ENCODE measurements at regions not wholly inside any gene's neighbourhood (a gene's known extent, or its start where the extent isn't known, plus 50 kb on each side); places are given as distances from the start of the nearest gene placed in this dataset.

DNA sequence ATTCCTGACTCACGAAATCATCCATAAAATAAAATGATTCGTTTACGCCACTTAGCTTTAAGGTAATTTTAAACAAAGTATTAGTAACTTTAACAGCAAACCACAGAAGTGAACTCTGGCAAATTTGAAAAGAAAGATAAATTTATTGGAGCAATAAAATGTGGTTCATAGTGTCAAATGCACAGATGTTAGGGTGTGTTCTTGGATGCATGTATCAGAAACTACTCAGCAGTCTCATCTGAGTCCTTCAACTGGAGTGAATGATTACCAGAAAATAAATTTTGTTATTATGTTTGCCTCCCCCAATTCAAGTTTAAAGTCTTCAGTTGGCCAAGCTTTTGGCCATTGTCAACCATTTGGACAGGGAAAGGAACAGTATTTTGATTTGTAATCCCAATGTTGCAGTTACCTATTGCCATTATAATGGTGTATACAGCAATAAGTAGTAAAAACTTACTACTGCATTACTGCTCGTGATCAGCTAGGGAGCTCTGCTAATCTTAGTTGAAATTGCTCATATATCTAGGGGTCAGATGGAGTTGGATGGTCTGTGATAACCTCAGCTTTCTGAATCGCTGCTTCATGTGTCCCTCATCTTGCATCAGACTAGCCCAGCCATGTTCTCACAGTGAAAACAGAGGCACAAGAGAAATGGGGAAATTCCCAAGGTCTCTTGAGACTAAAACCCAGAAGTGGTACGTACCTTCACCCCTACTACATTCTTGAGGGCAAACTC, 254.6 kb upstream of the KCNIP4 start:
- Mint-ChIP-seq H3K4me3 (no peak overlapping the region), H3K27me3 (no peaks in the 10 kb centered on the region), H3K27ac (no peak overlapping the region), H3K36me3 (ENCODE audit: low read depth) (no peaks in the 10 kb centered on the region), H3K4me1 (no peaks in the 10 kb centered on the region)
- ATAC-seq (no peak), DNase-seq (no peak)
- no peaks in the 10 kb centered on the region for H3K9me3 ChIP-seq (ENCODE audit: control insufficient read depth, low read length, poor library complexity, severe bottlenecking)

DNA sequence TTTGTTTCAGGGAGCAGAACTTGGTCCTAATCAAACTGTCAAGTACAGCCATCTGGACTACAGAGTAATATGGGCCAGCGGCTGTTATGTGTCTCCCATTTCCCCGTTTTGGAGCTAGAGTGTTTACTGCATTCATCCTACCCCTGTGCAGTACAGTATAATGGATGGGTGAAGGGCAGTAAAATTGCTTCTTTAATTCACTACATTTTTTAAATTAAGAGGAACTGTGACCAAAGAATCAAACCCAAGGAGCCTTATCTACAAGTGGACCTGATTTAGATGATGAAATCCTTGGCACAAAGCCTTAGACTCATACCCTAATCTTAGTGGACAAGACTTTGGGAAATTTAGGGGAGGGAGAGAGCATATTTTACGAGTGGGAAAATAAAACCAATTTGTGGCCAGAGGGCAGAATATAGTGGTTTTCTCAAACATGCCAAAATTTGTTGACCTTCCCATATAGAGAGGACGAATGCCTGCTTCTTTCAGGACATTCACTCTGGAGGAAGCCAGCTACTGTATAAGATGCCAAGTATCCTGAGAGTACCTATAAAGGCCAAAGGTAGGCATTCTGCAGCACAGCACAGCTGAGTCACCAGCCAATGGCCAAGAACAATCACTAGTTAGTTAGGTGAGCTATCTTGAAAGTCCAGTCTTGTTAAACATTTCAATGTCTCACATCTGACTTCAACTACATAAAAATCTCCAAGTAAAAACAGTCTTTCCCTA, 253.8 kb upstream of the KCNIP4 start:
- DNase-seq, result no peak

GRCh38 chr4:22201256-22201655, 252.7 kb upstream of the KCNIP4 start:
- Mint-ChIP-seq H3K4me3 (no peak overlapping the region), H3K27ac (no peak overlapping the region), H3K27me3 (no peaks in the 10 kb centered on the region), H3K36me3 (ENCODE audit: low read depth) (no peaks in the 10 kb centered on the region), H3K4me1 (no peaks in the 10 kb centered on the region)
- no peaks in the 10 kb centered on the region for H3K9me3 ChIP-seq (ENCODE audit: control insufficient read depth, low read length, poor library complexity, severe bottlenecking)
- DNase-seq (no peak), ATAC-seq (no peak)

More for the DNA sequence above, 253.8 kb upstream of the KCNIP4 start:
- Mint-ChIP-seq H3K27ac (no peak overlapping the region), H3K4me3 (no peak overlapping the region), H3K27me3 (no peaks in the 10 kb centered on the region), H3K36me3 (ENCODE audit: low read depth) (no peaks in the 10 kb centered on the region), H3K4me1 (no peaks in the 10 kb centered on the region)
- ATAC-seq, result no peak
- no peaks in the 10 kb centered on the region for H3K9me3 ChIP-seq (ENCODE audit: control insufficient read depth, low read length, poor library complexity, severe bottlenecking)

DNA sequence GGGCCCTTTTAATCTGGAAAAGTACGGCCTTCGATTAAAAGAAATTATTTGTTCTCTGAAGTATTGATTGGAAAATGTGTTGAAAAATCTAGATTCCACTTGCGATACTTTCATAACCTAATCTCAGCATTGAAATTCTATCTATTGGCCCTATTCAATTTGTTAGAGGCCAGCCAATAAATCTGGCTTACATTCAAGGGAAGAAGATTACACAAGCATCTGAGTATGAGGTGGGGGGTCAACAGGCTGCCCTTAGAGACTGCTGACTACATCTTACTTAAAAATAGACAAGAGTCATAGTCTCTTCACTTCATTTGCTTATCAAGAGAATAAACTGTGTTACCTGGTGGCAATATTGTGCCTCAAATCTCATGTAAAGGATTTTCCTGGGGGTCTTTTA, 248.0 kb upstream of the KCNIP4 start:
- Mint-ChIP-seq H3K4me1 (no peaks in the 10 kb centered on the region), H3K27ac (no peak overlapping the region), H3K4me3 (no peak overlapping the region), H3K27me3 (no peaks in the 10 kb centered on the region), H3K36me3 (ENCODE audit: low read depth) (no peaks in the 10 kb centered on the region)
- ATAC-seq (no peak), DNase-seq (no peak)
- H3K9me3 ChIP-seq (ENCODE audit: control insufficient read depth, low read length, poor library complexity, severe bottlenecking), result no peaks in the 10 kb centered on the region

DNA sequence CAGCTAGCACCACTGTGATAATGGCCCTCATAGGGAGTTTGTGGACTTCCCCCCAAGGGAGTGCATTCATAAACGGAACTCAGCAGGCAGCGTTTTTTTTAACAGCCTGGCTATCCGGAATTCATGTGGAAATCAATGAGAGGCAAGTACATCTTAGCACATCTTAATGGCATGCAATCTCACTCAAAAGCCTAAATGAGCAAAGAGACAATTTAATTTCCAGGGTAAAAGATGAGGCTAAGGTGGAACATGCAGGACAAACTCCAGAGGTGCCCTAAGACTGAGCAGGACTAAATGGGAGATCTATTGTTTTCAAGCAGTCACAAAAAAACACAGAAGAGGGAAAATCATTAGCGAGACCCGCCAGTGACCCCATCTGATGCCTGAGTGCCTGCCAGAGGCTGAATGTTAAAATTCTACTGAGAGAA, 243.5 kb upstream of the KCNIP4 start:
- no peaks in the 10 kb centered on the region for H3K36me3 Mint-ChIP-seq (ENCODE audit: low read depth)
- H3K9me3 ChIP-seq (ENCODE audit: control insufficient read depth, low read length, poor library complexity, severe bottlenecking), result no peaks in the 10 kb centered on the region
- H3K4me1 Mint-ChIP-seq, result no peaks in the 10 kb centered on the region
- H3K27ac Mint-ChIP-seq, result no peak overlapping the region
- no peak overlapping the region for H3K4me3 Mint-ChIP-seq
- ATAC-seq, result no peak
- no peaks in the 10 kb centered on the region for H3K27me3 Mint-ChIP-seq
- DNase-seq, result no peak

GRCh38 chr4:22191565-22191964, 243.0 kb upstream of the KCNIP4 start:
- no peaks in the 10 kb centered on the region for H3K4me1 Mint-ChIP-seq
- DNase-seq (no peak), ATAC-seq (no peak)
- H3K4me3 Mint-ChIP-seq, result no peak overlapping the region
- no peaks in the 10 kb centered on the region for H3K36me3 Mint-ChIP-seq (ENCODE audit: low read depth)
- no peak overlapping the region for H3K27ac Mint-ChIP-seq
- H3K27me3 Mint-ChIP-seq, result no peaks in the 10 kb centered on the region
- H3K9me3 ChIP-seq (ENCODE audit: control insufficient read depth, low read length, poor library complexity, severe bottlenecking), result no peaks in the 10 kb centered on the region

- Mint-ChIP-seq H3K4me3 (no peak overlapping the region), H3K27ac (no peak overlapping the region), H3K4me1 (no peaks in the 10 kb centered on the region), H3K27me3 (no peaks in the 10 kb centered on the region), H3K36me3 (ENCODE audit: low read depth) (no peaks in the 10 kb centered on the region)
- DNase-seq, result no peak
- no peaks in the 10 kb centered on the region for H3K9me3 ChIP-seq (ENCODE audit: control insufficient read depth, low read length, poor library complexity, severe bottlenecking)
- ATAC-seq, result no peak
Measured at GRCh38 chr4:22190855-22191254, 242.3 kb upstream of the KCNIP4 start.

DNA sequence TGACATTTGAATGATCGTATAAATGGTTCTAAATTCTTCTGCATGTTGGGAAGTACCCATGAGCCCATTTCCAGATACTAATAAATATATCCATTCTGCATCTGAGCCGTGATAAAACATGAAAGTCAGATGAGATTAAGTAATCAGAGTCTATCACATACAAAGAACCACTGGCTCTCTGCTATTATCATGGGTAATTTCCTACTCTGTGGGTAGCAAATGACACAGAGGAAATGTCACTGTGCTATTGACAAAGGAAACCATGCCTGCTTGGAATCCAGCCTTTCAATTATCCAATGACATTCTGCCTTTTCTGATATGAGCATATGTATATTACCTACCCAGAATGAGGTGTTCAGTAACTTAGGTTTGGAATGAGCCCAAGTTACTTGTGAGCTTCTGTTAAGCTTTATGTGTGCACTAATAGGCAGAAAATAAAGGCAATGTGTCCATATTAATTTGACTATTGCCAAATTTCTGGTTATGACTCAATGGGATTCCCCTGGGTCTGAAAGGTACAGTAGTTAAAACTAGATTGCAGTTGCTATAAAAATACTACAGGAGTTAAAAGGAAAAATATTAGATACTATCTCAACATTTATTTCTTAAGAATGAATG, 238.7 kb upstream of the KCNIP4 start:
- Mint-ChIP-seq H3K36me3 (ENCODE audit: low read depth) (no peaks in the 10 kb centered on the region), H3K27me3 (no peaks in the 10 kb centered on the region), H3K4me1 (no peaks in the 10 kb centered on the region), H3K4me3 (no peak overlapping the region), H3K27ac (no peak overlapping the region)
- DNase-seq (no peak), ATAC-seq (no peak)
- no peaks in the 10 kb centered on the region for H3K9me3 ChIP-seq (ENCODE audit: control insufficient read depth, low read length, poor library complexity, severe bottlenecking)

DNA sequence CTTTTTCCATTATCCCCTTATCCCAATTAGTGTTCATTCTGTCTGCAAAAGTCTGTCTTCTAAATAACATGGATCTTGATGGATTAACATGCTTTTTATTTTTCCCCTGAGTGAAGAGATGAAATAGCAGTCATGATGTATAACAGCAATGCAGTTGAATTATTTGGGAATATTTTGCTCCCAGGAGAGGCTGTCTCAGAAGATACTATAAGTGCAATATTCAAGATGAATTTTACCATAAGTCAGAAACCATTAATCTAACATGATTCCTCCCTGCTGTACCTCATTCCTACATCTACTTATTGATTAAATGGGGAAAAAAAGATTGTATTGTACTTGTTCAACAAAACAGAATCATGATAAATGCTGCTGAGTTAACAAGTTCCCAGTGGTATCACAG, 233.2 kb upstream of the KCNIP4 start:
- ATAC-seq (no peak), DNase-seq (no peak)
- Mint-ChIP-seq H3K27me3 (no peaks in the 10 kb centered on the region), H3K4me1 (no peaks in the 10 kb centered on the region), H3K27ac (no peak overlapping the region), H3K4me3 (no peak overlapping the region), H3K36me3 (ENCODE audit: low read depth) (no peaks in the 10 kb centered on the region)
- H3K9me3 ChIP-seq (ENCODE audit: control insufficient read depth, low read length, poor library complexity, severe bottlenecking), result no peaks in the 10 kb centered on the region

DNA sequence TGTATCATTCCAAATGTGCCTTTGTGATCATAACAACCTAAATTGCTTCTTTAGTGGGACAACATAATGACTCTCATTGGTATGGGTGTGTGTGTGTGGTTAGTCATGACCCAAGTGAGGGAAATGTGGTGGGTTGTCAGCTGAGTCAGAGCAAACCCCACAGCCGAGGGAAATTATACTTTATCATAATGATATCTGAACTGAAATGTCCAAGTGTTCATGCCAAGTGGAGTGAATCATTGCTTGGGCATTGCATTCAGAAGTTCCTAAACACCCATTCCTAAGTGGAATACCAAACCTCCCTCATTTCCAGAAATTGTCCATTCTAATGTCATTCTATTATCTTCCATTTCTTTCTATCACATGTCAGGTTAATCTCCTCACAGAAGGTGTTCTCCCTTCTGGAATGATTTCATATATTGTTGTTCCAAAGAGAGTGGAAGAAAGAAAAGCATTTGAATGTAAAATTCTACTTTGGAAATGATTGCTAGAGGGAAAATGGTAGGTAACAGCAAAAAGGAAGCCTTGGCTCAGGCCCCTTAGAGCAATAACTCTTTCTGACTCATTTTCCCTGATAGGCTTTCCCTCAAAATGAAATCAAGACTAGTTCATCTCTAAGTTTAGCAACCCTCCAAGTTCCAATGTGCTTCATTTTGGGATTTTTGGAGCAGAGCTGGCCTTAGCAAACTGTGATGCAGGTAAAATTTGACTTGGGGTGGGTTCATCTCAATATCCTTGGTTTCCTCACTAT, 230.7 kb upstream of the KCNIP4 start:
- Mint-ChIP-seq H3K4me1 (no peaks in the 10 kb centered on the region), H3K36me3 (ENCODE audit: low read depth) (no peaks in the 10 kb centered on the region), H3K4me3 (no peak overlapping the region), H3K27ac (no peak overlapping the region), H3K27me3 (no peaks in the 10 kb centered on the region)
- ATAC-seq, result no peak
- no peaks in the 10 kb centered on the region for H3K9me3 ChIP-seq (ENCODE audit: control insufficient read depth, low read length, poor library complexity, severe bottlenecking)
- DNase-seq, result no peak

DNA sequence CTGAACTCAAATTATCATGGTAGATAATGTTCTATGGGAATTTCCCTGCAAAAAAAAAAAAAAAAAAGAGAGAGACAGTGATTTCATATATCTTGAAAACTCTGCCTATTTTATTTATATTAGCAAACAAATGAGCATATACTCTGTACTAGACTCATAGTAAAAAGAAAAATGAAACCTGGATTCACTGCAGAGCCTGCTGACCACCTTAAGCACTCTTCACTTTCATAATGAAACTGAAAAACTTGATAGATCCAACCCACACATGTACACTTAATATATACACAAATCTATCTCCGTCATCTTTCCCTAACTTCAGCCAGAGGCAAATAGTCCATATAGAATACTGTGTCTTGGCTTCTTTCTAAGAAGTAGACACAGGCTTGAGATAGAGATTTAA, 226.1 kb upstream of the KCNIP4 start:
- Mint-ChIP-seq H3K27me3 (no peaks in the 10 kb centered on the region), H3K4me3 (no peak overlapping the region), H3K27ac (no peak overlapping the region), H3K4me1 (no peaks in the 10 kb centered on the region), H3K36me3 (ENCODE audit: low read depth) (no peaks in the 10 kb centered on the region)
- H3K9me3 ChIP-seq (ENCODE audit: control insufficient read depth, low read length, poor library complexity, severe bottlenecking), result peaks cover 3% of the 10 kb centered on the region
- no peak for ATAC-seq
- DNase-seq, result no peak

DNA sequence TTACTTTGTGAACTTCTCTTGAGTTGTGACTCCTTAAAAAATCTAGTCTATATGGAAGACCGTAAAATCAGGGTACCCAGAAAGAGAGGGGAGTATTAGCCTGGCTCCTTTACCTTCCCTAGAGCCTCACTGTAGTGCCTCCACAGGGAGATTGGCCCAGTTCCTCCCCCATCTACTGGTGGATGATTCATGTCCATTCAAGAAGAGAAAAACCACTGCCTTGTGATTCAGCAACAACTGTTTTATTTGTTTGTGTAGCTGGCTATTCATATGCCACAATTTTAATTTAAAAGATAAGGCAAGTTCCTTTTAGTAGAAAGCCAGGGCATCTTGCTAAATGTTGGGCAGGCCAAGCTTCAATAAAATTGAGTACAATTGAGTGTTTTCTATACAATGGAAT, 221.8 kb upstream of the KCNIP4 start:
- no peak overlapping the region for H3K27ac Mint-ChIP-seq
- DNase-seq, result no peak
- no peaks in the 10 kb centered on the region for H3K4me1 Mint-ChIP-seq
- H3K36me3 Mint-ChIP-seq (ENCODE audit: low read depth), result no peaks in the 10 kb centered on the region
- no peak for ATAC-seq
- H3K9me3 ChIP-seq (ENCODE audit: control insufficient read depth, low read length, poor library complexity, severe bottlenecking), result peaks cover 3% of the 10 kb centered on the region
- H3K4me3 Mint-ChIP-seq, result no peak overlapping the region
- no peaks in the 10 kb centered on the region for H3K27me3 Mint-ChIP-seq

DNA sequence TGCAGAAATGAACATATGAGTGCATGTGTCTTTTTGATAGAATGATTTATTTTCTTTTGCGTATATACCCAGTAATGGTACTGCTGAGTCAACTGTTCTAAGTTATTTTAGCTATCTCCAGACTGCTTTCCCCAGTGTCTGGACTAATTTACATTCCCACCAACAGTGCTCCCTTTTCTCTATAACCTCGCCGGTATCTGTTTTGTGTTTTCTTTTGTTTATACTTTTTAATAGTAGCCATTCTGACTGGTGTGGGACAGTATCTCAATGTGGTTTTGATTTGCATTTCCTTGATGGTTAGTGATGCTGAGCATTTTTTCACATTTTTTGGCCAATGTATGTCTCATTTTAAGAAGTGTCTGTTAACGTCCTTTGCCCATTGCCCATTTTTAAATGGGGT, 218.6 kb upstream of the KCNIP4 start:
- no peak for DNase-seq
- no peaks in the 10 kb centered on the region for H3K9me3 ChIP-seq (ENCODE audit: control insufficient read depth, low read length, poor library complexity, severe bottlenecking)
- Mint-ChIP-seq H3K27ac (no peak overlapping the region), H3K4me3 (no peak overlapping the region), H3K4me1 (no peaks in the 10 kb centered on the region), H3K27me3 (no peaks in the 10 kb centered on the region), H3K36me3 (ENCODE audit: low read depth) (no peaks in the 10 kb centered on the region)
- no peak for ATAC-seq

Data from T-helper 17 cell (primary cell).